HG03432 (cell line): ENCODE measurements at regions not wholly inside any gene's neighbourhood (a gene's known extent, or its start where the extent isn't known, plus 50 kb on each side); places are given as distances from the start of the nearest gene placed in this dataset.
"Not testable (repeated sequence)": the region's sequence is repeated elsewhere in the genome, so short reads cannot be mapped to it uniquely, and the experiment has no call there.

Experiments used
- ATAC-seq: cut with Tn5 transposase; IDR thresholded peaks from one replicate; pipeline ENCODE4 v1.9.1; 2021; ENCODE audit warnings: mild to moderate bottlenecking, moderate library complexity; ENCODE audit not compliant: unreplicated experiment

DNA sequence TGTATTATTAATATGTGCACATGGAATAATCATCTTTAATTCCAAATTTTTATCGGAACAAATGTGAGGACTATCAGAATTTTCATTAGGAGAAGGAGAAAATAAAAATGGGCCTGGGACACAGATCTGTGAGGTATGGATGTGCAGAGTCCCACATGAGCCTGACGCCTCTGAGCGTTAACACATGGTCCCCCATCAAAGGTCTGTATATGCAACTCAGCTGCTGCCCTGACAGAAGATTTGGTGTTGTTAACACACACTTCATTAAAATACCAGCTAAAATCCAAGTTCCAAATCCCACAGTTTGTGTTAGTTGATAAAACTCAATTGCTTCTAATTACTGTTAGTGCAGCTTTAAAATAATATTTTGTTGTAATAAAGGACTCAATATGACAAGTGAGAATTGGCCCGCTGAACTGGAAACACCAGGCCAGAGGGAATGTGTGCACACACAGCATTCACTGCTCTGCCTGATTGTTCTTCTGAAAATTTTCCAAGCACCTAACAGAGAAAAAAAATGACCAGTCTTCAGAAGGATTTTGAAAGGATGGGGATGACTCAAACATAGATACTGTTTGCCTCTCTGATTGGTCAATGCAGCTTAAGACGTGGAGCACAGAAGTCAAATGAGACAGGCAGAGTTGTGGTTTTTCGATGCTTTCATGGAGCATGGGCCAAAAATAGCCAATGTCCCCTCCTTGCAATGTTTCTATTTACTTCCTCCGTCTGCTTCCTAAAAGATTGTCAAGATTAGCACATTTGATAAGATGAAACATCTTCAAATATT, 266.6 kb downstream of the NKX6-1 start:
- no peak for ATAC-seq

DNA sequence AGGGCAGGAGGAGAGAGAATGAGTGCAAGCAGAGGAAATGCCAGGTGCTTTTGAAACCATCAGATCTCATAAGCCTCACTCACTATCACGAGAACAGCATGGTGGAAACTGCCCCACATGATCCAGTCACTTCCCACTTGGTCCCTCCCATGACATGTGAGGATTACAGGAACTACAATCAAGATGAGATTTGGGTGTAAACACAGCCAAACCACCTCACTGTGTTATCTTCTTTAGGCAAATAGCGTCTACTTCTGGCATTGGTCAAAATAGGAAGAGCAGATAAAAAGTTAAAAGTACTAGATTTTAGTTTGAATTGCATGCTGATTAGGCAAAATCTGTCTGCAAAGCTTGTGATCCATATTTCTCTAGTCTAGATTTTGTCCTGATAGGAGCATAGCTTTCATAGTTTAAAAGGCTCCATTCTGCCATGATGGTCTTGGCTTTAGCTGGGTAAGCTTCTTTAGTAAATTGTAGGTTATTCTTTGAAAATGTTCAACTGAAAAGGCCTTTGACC, 267.5 kb downstream of the NKX6-1 start:
- no peak for ATAC-seq

DNA sequence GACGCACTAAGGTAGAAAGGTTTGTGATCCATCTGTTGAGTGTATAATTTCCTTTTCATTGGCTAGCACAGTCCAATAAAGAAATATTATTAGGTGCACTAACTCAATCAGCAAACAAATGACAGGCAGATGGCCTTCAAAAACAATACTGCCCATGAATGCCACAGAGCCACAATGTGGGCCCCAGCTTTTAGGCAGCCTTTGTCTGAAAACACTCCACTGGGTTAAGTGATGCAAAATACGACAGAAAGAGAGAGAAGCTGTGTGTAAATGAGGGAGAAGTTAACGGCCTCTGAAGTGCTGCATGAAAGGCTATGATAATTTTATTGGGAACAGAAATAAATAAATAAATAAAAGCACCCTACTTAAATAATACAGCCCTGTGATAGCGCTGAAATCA, 274.6 kb downstream of the NKX6-1 start:
- no peak for ATAC-seq

DNA sequence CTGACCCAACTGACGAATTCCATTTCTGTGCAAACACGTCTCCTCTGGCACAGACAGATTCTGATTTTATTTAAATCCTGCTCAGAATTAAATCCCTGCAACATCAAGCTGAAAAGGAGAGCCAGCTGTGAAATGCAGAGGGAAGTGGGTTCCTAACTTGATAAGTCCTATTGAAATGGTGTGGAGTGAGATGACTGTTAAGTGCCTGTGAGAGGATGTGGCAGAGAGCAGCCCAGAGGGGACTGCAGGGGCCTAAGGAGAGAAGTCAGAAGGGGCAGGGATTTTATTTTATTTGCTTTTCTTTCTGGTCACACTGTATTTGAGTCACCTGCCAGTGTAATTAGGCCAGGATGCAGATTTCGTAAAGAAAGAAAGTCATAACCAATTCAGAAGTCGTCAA, 277.4 kb downstream of the NKX6-1 start:
- ATAC-seq, result peak; percentile 62

DNA sequence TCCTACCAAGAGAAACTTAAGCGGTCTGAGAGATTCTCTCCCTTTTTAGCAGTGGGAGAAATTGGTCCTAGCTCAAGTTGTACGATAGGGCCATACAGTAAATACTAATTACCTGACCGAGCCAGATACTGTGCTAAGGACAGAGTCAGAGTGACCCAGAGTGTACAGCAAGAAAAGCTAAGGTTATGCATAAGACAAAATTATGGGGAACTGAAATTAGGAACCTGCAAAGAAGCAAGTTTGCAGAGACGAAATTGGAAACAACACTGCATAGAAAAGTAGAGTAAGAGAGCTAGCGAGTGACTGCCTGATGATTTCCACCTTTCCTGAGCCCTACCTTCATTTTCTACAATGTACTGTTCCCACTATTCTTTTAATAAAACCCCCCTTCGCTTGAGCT, 278.1 kb downstream of the NKX6-1 start:
- ATAC-seq, result peak; percentile 70

DNA sequence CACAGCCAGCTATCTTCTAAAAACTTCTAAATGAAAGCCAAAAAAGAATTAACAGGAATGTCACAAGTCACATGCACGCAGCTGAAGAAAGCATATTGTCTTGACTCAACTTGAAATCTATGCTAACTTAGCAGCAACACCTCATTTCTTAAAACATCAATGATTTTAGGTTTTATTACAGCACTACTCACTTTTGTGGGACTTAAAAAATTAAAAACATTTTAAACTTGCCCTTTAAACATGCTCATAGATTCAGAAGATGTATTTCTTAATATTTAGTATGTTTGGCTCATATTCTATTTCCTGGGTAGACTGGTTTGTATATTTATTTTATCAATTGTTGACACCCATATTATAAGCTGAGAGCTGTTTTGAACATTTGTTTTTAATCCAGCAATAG, 279.4 kb downstream of the NKX6-1 start:
- ATAC-seq, result no peak

DNA sequence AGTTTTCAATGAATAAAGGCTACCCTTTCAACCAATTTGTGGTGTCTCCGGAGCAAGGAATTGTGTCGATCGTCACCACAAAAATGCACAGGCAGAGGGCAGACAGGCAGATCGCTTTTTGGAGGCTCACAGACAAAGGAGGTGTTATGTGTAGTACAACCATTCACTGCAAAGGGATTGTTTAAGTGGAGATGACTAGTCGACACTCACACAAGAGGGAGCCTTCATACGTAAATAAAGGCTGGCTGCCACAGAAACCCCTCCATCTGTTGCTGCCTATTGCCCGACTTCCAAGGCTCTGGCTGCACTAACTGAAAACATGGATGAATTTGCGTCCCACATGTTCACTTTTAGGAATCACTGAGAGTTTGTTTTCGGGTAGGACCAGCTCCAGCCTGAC, 281.1 kb downstream of the NKX6-1 start:
- no peak for ATAC-seq

DNA sequence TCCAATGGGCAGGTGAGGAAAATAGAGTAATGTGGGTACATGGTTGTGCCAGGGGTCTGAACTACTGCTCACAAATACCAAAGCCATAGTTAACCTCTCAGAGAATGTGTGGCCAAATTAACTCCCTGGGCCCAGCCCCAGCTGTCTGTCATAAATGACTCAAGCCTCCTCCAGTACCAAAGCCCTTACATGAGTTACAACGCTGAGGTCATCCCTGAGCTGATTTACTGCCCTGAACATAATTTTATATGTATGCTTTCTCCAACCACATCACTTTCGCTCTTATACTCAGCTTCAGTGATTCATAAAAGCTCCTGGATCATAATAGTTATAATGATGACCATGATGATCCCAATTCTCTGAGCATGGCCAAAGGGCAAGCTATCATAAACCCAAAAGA, 283.9 kb downstream of the NKX6-1 start:
- ATAC-seq, result no peak

DNA sequence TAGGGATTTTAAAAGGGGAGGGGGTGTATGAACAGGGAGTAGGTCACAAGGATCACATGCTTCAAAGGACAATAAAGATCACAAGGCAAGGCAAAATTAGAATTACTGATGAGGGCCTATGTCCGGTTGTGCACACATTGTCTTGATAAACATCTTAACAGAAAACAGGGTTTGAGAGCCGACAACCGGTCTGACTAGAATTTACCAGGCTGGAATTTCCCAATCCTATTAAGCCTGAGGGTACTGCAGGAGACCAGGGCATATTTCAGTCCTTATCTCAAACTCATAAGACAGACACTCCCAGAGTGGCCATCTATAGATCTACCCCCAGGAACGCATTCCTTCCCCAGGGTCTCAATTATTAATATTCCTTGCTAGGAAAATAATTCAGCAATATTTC, 292.9 kb downstream of the NKX6-1 start:
- ATAC-seq, result not testable (repeated sequence)

DNA sequence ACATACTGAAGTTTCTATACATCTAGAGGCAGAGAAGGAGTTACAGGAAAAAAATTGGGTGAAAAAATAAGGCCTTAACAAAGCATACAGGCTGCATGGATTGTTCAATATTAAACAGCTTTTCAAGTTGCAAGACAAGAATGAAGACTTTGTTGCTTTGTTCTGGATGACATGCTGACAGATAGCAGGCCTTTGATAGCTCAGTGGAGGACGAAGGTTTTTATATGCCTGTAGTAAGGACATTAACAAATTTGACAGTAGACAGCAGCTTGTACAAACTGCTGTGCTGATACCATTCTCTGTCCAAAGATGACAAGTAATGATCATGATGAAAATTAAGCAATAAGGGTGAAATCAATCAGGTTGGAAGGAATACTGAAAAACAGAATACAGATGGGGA, 309.9 kb downstream of the NKX6-1 start:
- no peak for ATAC-seq

DNA sequence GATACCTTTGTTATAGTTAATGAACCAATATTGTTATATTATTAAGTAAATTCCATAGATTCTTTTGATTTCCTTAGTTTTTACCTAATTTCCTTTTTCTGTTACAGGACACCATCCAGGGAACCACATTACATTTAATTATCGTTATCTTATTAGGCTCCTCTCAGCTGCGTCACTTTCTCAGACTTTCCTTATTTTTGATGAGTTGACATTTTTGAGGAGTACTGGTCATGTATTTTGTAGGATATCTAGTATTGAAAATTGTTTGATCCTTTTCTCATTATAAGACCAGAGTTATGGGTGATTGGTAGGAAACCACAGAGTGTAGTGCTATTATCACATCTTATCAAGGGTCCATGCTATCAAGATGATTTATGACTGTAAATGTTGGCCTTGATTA, 319.7 kb downstream of the NKX6-1 start:
- ATAC-seq, result no peak

DNA sequence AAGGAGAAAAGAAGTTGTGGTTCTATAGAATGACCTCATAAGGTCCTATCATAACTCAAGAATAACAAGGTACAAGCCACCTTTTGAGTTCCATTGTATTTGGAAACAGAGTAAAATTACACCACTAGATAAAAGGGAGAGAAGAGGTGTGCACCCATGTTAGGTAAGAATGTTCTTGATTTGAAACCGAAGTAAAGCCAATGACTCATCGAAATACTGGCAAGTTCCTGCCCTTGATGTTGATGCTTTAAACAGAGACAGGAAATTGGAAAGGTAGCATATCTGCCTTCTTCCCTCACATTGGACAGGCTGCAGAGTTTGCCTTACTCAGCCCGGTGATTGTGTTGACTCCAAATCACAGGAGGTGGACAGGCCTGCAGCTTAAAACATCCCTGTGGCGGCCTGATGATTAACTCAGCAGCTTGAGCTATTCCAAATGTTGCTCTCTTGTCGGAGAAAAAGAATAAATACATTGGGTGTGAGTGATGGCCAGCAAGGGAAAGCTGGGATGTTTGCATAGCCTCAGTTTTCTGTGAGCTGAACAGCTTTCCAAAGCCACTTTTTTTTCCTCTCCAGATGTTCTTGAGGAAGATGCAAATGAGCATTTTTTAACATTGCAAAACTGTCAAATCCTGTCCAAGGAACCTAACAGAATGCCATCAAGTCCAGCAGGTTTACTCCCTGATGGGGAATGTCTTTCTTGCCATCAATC, 321.1 kb downstream of the NKX6-1 start:
- no peak for ATAC-seq

DNA sequence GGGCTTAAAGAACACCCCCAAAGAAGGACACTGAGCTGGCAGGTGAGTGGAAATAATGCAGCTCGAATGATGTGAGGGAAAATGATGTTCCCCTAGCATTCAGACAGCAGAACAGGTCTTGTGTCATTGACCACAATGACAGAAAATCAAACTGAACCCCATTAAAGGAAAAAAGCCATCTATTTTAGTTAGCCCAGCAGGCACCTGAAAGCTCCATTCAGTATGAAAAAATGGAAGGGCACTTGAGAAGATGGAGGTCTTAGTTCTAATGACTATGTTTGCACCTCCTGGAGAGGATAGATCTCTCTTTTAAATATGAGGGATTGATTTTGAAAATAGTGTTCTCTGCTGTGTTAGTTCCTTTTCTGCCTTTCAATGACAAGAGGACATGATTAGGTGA, 323.1 kb downstream of the NKX6-1 start:
- no peak for ATAC-seq

DNA sequence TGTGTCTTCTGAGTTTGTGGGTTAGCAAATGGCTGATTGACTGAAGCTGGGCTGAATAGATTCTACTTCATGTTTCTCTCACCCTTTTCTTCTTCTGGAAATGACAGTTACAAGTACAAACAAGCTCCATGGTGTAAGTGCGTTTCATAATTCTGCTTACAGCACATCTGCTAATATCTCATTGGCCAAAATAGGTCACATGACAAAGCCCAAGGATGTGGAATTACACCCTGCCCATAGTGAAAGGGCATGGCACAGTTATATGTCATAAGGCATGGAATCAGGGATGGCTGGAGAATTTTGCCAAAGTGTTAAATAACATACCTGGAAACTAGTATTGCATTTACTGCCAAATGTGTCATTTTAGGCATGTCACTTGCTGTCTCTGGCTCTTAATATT, 327.2 kb downstream of the NKX6-1 start:
- ATAC-seq, result no peak

DNA sequence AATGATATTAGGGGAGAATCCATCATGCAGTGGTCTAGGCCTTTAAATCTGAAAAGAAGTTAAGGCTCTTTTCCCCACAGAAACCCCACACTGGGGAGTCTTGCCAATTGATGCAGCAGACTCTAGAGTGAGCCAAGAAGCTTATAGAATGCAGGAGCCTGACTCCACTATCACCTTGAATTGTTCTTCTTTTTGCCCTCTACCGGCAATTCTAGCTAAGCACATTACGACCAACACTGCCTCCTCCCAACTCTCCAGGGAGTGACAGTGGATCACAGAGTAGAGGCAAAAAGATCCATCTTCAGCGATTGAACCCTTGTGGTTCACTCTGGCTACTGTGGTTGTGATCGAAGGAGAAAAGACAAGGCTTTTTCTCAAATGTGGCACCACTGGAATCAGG, 331.5 kb downstream of the NKX6-1 start:
- ATAC-seq, result peak; percentile 60

DNA sequence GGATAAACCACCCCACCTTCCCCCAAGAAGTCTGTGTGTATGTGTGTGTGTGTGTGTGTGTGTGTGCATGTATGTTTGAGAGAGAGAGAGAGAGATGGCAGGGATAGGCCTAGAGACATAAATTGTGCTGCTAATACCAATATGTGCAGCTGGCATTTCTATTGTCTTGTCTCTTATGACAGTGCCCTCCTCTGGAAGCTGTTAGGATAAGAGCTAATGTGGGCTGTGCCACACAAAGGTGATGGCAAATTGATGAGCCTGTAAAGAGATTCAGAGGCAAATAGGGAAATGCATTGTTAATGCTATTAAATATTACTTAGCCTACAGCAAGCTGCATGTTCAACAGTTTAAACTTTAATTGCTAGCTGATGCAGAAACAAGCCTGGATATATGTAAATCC, 332.0 kb downstream of the NKX6-1 start:
- ATAC-seq, result no peak

DNA sequence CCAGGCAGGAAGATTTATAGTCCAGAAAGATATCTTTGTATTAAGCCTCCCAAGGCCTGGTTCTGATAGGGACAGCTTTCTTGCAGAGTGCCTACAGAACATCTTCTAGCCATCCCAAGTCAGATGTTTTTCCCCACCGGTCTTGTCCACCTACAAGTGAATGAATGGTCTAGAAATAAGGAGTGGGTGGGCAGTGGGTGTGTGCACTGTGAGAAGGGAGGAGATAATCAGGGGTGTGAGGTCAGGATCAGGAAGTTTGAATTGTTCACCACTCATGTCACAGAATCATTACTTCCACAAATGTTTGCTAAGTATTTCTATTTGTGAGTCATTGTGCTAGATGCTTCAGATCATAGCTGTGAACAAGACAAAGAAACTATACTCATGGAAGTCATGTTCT, 332.6 kb downstream of the NKX6-1 start:
- no peak for ATAC-seq

DNA sequence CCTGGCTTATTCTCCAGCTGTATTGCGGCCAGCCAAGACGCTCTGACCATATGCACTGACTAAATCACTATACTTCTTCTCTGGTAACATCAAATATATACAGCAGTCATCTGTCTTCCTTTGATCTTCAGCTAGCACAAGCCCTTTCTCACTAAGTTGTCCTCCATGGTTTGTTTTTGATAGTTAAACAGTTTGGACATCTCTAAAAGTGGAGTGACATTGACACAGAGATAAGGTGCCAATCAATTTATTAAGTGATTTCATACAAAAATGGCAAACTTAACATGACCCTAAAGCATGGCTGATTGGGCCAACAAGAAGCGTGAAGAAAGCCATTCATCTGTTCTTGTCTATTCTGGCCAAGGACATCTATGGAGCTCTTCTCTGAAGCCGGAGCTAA, 334.9 kb downstream of the NKX6-1 start:
- no peak for ATAC-seq

DNA sequence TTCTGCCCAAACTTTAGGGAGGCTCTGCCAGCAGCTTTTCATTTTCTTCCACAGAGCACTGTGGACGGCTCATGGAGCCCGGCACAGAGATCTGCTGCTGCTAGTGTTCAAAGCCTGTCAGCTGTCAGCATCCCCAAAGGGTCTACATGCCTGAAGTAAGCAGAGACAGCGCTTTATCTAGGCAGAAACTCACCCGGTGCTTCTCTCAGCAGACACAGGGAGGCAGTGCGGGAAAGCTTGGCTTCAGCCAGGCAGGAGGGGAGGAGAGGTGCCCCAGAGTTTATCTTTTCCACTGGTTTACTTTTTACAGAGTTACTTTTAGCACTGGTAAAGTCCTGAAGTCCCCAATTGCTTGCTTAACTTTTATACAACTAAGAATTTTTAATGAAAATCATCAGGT, 339.3 kb downstream of the NKX6-1 start:
- no peak for ATAC-seq

DNA sequence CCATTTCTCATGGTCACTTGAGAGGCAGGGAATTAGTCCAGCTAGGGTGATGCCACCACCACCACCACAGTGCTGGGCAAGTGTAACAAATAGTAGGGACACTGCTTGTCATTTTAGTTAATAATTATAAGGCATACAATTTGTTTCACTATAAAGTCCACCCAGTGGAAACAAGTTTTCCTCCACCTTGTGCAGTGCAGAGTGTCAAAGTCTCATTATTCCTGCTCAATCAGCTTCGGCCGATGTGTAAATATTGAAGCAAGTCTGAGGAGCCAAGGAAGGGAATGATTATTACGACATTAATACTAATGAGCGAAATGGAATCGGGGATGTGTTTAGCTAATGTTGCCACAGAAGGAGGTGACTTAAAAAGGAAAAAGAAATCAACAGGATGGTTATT, 340.4 kb downstream of the NKX6-1 start:
- no peak for ATAC-seq

DNA sequence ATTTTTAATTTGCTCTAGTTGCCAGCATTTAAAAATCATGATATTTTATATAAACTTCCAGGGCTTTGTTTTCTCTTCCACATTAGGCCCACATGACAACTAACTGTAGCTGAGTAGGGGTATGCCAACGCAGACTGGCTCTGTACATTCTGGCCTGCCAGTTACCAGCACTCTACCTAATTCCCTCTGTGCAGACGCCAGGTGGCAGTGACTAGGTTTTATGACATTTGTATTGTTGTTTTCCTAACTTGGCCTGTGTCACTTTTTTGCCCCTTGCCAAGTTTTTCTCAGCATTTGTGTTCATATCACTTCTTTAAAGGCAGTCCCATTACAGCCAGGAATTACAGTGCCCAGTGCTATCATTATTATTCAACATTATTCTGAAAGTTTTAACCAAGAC, 347.5 kb downstream of the NKX6-1 start:
- ATAC-seq, result no peak

DNA sequence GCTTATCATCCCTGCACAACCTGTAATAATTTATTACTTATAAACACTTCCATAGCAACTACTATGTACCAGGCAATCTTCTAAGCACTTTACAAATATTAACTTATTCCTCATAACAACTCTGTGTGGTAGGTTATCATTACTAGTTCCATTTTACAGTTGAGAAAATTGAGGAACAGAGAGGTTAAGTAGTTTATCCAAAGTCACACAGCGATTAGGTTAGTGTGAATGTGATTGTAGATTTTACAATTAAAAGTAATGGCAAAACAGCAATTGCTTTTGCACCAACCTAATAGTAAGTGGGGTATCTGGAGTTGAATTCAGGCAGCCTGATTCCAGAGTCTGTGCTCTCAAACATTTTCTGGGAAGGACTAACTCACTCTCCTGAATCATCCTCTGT, 348.9 kb downstream of the NKX6-1 start:
- no peak for ATAC-seq
